Epithelial cell of proximal tubule (primary cell): ENCODE measurements at regions not wholly inside any gene's neighbourhood (a gene's known extent, or its start where the extent isn't known, plus 50 kb on each side); places are given as distances from the start of the nearest gene placed in this dataset.

Experiments used
- DNase-seq: peaks from one replicate; pipeline ENCODE4 v3.0.0-alpha.2; 2011; ENCODE audit warnings: low read depth
- H3K4me3 ChIP-seq: 2 replicates; pipeline ENCODE4 v1.5.1; 2011; ENCODE audit warnings: low read depth, mild to moderate bottlenecking, low read length
- CTCF ChIP-seq: conservative IDR thresholded peaks from 2 replicates; pipeline ENCODE4 v1.5.1; 2012; ENCODE audit warnings: low read depth, mild to moderate bottlenecking, low read length

DNA sequence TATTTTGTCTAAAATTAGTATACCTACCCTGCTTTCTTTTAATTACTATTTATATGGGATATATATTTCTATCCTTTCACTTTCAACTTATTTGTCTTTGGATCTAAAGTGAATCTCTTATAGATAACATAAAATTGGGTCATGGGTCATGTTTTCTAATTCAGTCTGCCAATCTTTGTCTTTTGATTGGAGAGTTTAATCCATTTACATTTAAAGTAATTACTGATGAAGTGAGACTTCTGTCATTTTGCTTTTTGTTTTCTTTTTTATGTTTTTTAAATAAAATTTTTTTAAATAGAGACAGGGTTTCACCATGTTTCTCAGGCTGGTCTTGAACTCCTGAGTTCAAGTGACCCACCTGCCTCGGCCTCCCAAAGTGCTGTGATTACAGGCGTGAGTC lies 50.5 kb upstream of the PRDM1 start:
- no peak for TF ChIP-seq CTCF
- no peak overlapping the region for H3K4me3 ChIP-seq
- DNase-seq: no peak

DNA sequence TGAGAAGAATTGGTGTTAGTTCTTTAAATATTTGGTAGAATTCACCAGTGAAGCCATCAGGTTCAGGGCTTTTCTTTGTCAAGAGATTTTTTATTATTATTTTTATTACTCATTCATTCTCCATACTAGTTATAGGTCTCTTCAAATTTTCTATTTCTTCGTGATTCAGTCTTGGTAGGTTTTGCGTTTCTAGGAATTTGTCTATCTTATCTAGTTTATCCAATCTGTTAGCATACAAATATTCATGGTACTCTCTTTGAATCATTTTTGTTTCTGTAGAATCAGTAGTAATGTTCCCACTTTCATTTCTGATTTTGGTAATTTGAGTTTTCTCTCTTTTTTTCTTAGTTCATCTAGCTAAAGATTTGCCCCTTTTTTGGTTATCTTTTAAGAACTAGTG lies 52.3 kb upstream of the PRDM1 start:
- no peak for TF ChIP-seq CTCF
- no peak for DNase-seq
- no peak overlapping the region for H3K4me3 ChIP-seq

DNA sequence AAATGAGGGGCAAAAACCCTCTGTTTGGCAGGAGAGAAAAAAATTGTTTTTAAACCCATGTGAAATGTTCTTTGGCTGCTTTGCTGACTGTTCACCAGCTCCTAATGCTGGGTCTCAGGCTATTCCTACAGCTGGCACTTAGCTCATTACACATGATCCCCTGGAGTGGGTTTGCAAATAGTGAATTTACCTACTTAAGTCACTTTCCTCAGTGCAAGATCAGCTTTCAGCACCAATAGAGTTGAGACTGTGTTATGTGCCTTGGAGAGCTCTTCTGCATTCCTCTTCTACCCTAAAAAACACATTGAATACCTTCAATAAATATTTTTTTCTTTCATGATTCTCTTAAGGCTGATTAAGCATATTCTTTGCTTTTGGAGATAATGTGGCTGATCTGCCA lies 58.4 kb upstream of the PRDM1 start:
- DNase-seq: no peak
- no peak overlapping the region for H3K4me3 ChIP-seq
- no peak for TF ChIP-seq CTCF

DNA sequence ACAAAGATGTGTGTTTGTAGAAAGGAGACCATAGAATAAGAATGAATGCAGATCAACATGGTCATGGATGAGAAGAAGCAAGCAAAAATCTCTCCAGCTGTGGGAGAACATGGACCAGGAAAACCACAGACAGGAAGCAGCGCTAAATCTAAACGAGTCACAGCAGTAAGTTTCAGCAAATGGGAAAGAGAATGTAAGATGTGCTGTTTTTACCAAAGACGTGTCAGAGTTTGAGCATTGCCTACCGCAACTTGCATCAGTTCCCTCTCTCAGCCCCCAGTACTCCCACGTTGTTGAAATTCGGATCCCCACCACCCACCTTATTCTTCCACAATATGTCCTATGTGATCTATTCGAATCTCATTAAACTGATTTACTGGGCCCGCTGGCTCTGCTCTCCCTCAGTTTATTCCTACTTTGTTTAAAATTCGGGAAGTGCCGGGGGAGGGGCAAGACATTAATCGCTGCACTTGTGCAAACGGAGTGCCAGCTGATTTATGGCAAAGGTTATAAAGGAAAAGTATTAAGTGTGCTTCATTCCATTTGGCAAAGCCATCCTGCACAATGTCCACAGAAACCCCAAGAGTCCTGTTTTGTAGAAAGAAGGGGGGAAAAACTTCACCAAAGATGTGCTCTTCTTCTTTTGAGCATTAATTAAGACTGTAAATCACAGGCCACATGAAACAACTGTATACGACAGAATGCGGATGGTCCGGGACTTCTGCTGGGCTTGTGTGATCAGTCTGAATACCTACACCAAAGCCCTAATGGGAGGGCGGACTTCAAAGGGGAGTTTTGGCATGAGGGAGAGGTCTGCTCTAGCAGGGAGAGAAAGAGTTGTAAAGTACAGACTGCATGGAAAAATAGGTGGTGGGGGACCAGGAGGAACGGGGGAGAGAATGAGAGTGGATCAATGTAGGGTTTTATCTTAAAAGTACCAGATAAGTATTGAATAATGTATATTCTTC lies 59.1 kb upstream of the PRDM1 start:
- DNase-seq: no peak
- no peak overlapping the region for H3K4me3 ChIP-seq
- TF ChIP-seq CTCF: no peak

DNA sequence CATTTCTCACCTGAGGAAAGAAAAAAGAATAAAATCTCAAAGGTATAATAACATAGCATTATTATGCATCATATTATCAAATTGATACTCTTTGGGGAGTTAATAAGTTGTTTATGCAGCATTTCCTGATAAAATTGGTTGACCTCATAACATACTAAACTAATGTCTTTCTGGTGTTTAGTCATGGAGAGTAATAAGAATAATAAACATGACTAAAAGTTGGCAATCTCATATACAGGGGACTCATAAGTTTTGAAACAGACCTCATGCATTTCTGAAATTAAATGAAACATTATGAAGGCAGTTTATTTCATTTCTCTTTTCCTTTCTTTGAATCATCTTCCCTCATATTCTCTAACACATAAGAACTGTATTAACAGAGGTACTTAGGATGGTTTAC lies 60.5 kb upstream of the PRDM1 start:
- DNase-seq: no peak
- TF ChIP-seq CTCF: no peak
- no peak overlapping the region for H3K4me3 ChIP-seq

DNA sequence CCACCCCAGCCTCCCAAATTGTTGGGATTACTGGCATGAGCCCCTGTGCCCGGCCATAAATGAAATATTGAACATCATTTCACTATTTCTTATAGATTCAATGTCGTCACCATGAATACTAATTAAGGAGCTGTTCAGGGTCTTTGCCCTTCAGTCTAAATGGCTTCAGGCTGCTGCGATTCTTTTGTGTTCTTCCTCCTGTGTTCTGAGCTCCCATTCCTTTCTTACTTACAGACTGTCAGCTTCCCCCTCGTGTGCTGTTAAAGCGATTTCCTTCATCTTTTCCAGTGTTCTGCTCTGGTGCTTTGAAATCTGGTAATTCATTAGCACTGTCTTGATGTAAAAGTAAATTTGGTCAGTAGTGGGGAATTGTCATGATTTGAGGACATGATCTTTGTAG lies 63.3 kb upstream of the PRDM1 start:
- no peak overlapping the region for H3K4me3 ChIP-seq
- no peak for DNase-seq
- no peak for TF ChIP-seq CTCF

- no peak for DNase-seq
- H3K4me3 ChIP-seq: no peak overlapping the region
- TF ChIP-seq CTCF: no peak
Observed at GRCh38 chr6:106017454-106017853, 68.7 kb upstream of the PRDM1 start.
